Right kidney (tissue), 1 donor: ENCODE measurements at regions not wholly inside any gene's neighbourhood (a gene's known extent, or its start where the extent isn't known, plus 50 kb on each side); places are given as distances from the start of the nearest gene placed in this dataset.
"Not testable (repeated sequence)": the region's sequence is repeated elsewhere in the genome, so short reads cannot be mapped to it uniquely, and the experiment has no call there.

Source experiments
- DNase-seq: peaks from one replicate; pipeline ENCODE4 v3.0.0-alpha.2; 2016

GRCh38 chr9:134562146-134562849, 79.3 kb upstream of the COL5A1 start:
- no peak for DNase-seq

GRCh38 chr9:134563397-134563796, 78.2 kb upstream of the COL5A1 start:
- DNase-seq, result no peak

DNA sequence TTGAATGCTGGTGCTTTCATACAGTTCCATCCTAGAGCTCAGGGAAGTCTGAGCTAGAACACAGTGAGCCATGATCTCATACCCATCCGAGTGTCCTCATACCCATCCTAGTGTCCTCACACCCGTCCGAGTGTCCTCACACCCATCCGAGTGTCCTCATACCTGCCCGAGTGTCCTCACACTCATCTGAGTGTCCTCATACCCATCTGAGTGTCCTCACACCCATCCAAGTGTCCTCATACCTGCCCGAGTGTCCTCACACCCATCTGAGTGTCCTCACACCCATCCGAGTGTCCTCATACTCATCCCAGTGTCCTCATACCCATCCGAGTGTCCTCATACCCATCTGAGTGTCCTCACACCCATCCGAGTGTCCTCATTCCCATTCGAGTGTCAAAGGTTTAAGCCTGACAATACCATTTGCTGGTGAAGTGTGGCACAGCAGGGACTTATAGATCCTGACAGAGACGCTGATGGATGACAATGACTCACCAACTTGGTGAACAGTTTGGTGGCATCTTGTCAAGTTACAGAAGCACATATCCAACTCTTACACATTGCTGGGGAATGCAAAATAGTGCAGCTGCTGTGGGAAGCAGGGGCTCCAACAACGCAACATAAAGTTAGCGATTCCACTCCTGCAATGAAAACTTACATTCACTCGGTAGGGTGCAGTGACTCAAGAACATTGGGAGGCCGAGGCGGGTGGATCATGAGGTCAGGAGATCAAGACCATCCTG, 77.0 kb upstream of the COL5A1 start:
- no peak for DNase-seq

- no peak for DNase-seq
Observed at GRCh38 chr9:134565316-134565915, 76.2 kb upstream of the COL5A1 start.

GRCh38 chr9:134566196-134566847, 75.3 kb upstream of the COL5A1 start:
- DNase-seq, result no peak

DNA sequence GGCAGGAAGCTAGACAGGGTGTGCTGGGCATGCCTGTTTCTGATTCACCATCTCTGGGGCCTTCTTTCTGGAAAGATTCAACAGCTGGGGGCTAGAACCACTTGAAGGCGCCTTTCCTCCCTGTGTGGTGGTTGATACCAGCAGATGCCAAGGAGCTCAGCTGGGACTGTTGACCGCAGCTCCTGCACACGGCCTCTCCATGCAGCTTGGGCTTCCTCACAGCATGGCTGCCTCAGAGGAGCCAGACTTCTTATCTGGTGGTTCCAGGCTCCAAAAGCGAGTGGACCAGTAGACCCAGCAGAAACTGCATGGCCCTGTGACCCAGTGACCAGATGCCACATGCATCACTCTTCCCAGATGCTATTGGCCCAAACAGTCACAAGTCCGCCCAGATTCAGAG, 74.7 kb upstream of the COL5A1 start:
- DNase-seq, result no peak

- no peak for DNase-seq
Observed at GRCh38 chr9:134568116-134568515, 73.5 kb upstream of the COL5A1 start.

DNA sequence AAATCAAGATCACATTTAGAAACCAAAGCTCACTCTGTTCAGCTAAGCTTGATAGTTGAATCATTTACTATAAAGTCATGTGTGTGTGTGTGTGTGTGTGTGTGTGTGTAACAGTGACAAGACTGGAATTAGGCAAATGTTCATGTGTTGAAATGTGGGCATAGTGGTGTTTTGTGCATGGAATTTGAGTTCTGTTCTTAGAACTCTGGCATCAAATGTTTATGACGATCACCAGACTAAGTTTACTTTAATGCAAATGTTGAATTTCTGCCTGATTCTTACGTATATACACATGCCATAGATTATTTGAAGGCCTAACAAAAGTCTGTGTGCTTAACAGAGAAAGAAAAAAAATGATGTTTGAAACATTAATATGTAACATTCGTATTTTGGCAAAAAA, 72.8 kb upstream of the COL5A1 start:
- DNase-seq, result no peak

DNA sequence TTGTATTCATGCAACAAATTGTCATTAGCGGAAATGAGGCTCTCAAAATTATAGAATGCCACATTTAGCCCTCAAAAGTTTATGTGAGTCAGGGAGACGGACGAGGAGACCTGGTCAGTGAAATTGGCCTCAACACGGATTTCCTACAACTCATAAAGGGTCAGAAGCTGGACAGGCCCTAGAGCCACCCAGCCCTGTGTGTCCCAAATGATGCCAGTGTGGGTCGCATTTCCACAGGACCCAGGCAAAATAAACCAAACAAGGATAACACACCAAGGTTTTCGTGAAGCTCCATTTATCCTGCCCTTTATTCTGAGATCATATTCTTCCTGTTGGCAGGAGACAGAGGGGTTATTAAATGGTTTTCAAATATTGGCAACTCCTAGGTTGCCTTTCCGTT, 72.0 kb upstream of the COL5A1 start:
- DNase-seq, result no peak

DNA sequence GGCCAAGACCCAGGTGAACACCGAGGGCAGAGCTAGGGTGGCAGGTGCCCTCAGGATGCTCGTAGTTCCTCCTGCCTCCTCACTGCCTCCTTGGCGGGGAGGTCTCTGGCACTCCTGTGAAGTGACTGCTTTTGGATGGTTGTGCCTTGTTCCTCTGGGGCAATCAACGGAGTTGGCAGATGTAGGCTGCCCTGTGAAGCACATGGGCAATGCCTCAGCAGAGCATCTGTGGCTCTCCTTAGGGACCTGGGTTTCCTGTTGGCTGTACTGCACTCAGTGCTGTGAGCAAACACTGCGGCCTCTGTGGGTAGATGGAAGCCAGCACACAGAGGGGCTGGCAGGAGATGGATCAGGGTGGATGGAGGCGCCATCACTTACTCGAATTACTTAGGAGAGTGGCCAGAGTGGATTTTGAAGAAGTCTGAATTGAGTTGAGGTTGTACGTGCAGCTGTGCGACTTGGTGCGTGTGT, 71.4 kb upstream of the COL5A1 start:
- DNase-seq, result no peak

- no peak for DNase-seq
Observed at GRCh38 chr9:134570711-134571325, 70.8 kb upstream of the COL5A1 start.

DNA sequence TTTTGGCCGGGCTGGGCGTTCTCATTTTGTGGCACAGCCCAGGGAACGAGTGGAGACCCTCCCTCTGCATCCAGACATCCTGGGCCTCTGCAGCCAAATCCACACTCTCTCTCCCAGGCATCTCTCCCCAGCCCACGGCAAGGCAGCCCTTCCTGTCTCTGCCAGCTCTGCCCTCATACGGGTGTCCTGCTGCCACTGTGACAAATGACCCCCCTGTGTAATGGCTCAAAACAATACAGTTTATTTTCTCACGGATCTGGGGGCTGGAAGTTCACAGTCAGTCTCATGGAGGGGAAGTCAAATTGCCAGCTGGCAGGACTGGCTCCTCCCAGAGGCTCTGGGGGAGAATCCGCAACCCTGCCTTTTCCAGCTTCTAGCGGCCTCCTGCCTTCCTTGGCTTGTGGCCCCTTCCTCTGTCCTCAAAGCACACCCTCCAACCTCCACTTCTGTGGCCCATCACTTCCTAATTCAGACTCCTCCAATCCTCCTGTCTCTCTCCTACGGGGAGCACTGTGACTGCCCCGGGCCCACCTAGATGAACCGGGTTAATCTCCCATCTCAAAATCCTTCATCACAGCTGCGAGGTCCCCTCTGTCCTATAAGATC, 70.2 kb upstream of the COL5A1 start:
- no peak for DNase-seq

GRCh38 chr9:134571946-134572917, 69.4 kb upstream of the COL5A1 start:
- DNase-seq, result no peak

- not testable (repeated sequence) for DNase-seq
Observed at GRCh38 chr9:134574686-134575085, 66.9 kb upstream of the COL5A1 start.

- DNase-seq, result no peak
Observed at GRCh38 chr9:134575103-134575900, 66.3 kb upstream of the COL5A1 start.

GRCh38 chr9:134575901-134576176, 65.8 kb upstream of the COL5A1 start:
- DNase-seq, result no peak

GRCh38 chr9:134585021-134585561, 56.5 kb upstream of the COL5A1 start:
- DNase-seq, result no peak

- DNase-seq, result no peak
Observed at GRCh38 chr9:134585746-134586706, 55.6 kb upstream of the COL5A1 start.

DNA sequence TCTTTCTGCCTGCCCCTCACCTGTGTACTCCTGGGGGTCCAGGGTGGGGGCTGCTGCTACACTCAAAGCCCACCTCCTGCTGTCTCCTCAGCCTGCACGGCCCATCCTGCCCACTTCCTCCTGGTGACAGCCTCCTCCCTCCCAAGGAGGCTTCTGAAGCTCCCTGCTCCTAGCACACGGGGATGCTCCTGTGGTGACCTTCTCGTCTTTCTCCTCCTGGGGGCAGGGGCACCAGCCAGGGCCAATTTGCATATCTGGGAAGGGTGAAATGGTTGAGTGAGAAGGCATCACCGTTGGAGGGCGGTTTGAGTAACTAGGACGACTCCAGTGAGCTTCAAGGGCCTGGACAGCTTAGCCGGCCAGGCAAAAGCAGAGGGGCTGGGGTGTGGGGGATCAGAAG, 51.9 kb upstream of the COL5A1 start:
- DNase-seq, result no peak
